Body of pancreas (tissue), 4 donors: ENCODE measurements at regions not wholly inside any gene's neighbourhood (a gene's known extent, or its start where the extent isn't known, plus 50 kb on each side); places are given as distances from the start of the nearest gene placed in this dataset.

ENCODE experiments used
- POLR2A ChIP-seq, 3 donors: fragments of 450-650 bp; IDR thresholded peaks; one replicate each; pipeline ENCODE4 v1.6.1; 2016; ENCODE audit warnings: antibody characterized with exemption in 3 of 3, mild to moderate bottlenecking in 2 of 3
- TF ChIP-seq, protein P1 (sequence below), 7 experiments: fragments of 450-650 bp in 4 of 7; fragments of 200-600 bp in 3 of 7; sonication (generic) in 3 of 7; IDR thresholded peaks; one replicate each; pipeline ENCODE4 v1.5.1; 2016 to 2019; ENCODE audit warnings: antibody characterized with exemption in 7 of 7

DNA sequence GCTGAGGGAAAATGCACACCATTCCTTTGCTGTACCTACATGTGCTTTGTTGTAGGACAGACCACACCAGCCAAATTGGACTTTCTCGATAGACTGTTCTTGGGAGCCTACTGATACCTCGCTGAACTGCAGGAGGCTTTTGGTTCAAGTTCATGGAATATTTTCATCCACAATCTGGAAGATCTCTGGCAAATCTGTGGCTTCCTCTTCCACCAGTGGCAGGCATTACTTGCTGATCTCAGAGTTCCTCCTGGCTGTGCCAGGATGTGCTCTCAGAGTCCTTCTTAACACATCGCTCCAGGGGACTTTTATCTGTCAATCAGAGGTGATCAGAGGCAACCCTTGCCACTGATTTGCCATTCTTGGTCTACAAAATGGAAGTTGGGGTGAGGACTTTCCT is 87.7 kb downstream of the PTGR3 start:
- TF ChIP-seq, protein P1, sequence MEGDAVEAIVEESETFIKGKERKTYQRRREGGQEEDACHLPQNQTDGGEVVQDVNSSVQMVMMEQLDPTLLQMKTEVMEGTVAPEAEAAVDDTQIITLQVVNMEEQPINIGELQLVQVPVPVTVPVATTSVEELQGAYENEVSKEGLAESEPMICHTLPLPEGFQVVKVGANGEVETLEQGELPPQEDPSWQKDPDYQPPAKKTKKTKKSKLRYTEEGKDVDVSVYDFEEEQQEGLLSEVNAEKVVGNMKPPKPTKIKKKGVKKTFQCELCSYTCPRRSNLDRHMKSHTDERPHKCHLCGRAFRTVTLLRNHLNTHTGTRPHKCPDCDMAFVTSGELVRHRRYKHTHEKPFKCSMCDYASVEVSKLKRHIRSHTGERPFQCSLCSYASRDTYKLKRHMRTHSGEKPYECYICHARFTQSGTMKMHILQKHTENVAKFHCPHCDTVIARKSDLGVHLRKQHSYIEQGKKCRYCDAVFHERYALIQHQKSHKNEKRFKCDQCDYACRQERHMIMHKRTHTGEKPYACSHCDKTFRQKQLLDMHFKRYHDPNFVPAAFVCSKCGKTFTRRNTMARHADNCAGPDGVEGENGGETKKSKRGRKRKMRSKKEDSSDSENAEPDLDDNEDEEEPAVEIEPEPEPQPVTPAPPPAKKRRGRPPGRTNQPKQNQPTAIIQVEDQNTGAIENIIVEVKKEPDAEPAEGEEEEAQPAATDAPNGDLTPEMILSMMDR (IDR thresholded peaks at IDR 0.05), result no peak
- no peak for TF ChIP-seq POLR2A (IDR thresholded peaks at IDR 0.05)
